ENCODE measurements at regions not wholly inside any gene's neighbourhood (a gene's known extent, or its start where the extent isn't known, plus 50 kb on each side); places are given as distances from the start of the nearest gene placed in this dataset.

DNA sequence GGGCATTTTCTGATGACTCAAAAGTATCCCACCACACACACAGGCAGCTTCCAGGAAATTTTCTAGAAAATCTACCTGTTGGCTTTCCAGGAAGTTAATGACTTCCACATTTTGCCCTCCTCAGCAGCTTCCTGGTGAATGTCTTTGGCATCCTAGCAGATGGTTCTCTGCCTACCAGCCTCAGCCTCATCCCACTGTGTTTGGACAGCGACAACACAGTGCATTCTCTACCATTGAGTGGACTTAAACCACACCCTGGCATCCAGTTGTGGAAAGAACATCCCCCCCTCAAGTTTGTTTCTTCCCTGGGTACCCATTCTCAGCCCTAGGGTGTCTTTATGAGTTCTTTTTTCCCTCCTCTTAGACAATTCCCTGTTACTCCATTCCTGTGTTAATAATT is 50.8 kb upstream of the GADL1 start:
- no peak for DNase-seq

GRCh38 chr3:30948426-30948825 is 54.0 kb upstream of the GADL1 start:
- no peak for DNase-seq

GRCh38 chr3:30951826-30952225 is 57.4 kb upstream of the GADL1 start:
- DNase-seq = no peak

- DNase-seq = no peak
Measured at GRCh38 chr3:30952786-30953185, 58.3 kb upstream of the GADL1 start.

DNA sequence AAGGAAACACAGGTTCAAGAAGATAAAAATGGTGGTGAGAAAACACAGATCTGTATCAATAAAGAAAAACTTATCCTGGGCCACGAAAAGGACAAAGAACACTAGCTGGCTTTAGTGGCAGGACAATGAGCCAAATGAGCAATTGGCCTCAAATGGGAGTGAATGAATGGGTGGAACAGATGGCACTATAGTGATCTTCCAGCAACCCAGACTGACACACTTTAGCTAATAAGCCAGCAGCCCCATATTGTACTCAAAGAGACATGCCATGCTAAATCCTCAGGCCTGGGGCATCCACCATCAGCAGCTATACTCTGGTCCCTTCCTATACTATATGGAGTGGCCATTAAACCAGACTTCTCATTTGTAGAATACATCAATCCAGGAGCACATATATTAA is 60.0 kb upstream of the GADL1 start:
- DNase-seq = no peak

DNA sequence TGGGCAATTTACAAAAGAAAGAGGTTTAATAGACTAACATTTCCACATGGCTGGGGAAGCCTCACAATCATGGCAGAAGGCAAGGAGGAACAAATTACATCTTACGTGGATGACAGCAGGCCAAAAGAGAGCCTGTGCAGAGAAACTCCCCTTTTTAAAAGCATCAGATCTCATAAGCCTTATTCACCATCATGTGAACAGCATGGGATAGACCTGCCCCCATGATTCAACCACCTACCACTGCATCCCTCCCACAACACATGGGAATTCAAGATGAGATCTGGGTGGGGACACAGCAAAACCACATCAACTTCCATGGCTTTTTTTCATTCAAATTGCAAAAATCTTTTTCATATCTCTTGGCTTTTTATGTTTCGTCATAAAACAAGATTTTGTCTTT is 67.6 kb upstream of the GADL1 start:
- no peak for DNase-seq

GRCh38 chr3:30962493-30962892 is 68.0 kb upstream of the GADL1 start:
- no peak for DNase-seq

DNA sequence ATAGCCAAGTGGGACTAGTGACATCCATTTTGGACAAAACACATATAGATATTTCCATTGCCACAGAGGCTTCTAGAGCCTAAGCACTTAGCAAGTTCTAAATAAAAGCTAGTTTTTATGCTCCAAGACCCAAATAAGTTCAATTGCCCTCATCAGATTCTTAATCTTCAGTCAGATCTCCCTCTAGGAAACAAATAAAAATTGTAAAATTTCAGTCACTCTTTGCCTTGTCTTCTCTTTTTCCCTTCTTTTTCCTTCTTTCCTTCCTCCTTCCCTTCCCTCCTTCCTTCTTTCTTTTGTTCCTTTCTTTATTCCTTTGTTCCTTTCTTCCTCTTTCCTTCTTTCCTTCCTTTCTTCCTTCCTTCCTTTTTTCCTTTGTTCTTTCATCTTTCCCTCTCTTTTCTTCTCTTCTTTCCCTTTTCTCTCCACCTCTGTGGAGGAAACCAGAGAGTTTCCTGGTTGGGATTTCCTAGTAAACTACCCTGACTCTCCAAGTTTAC is 68.8 kb upstream of the GADL1 start:
- no peak for DNase-seq

GRCh38 chr3:30964612-30965011 is 70.2 kb upstream of the GADL1 start:
- DNase-seq = no peak

GRCh38 chr3:30966896-30967295 is 72.4 kb upstream of the GADL1 start:
- DNase-seq = no peak

DNA sequence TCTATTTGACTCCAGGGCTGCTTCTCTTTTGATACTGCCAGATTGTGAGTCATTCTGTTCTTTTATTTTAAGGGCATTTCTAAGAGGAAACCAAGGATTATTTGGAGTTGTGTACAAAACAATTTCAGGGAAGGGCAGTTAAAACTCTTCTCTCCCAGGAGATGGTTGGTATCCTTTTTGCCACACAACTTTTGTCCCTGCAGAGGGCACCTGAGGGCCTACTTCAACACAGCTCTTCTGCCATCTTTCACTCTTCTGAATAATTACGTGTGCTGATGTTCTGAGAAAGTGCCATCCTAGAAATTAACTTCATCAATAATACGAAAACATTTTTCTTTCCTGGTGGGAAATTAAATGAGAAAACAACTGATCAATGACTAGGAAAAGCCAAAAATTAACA is 75.7 kb upstream of the GADL1 start:
- DNase-seq = no peak

GRCh38 chr3:30972449-30972848 is 78.0 kb upstream of the GADL1 start:
- DNase-seq = no peak

- no peak for DNase-seq
Measured at GRCh38 chr3:30974071-30974470, 79.6 kb upstream of the GADL1 start.

GRCh38 chr3:30977592-30977991 is 83.1 kb upstream of the GADL1 start:
- DNase-seq = no peak

DNA sequence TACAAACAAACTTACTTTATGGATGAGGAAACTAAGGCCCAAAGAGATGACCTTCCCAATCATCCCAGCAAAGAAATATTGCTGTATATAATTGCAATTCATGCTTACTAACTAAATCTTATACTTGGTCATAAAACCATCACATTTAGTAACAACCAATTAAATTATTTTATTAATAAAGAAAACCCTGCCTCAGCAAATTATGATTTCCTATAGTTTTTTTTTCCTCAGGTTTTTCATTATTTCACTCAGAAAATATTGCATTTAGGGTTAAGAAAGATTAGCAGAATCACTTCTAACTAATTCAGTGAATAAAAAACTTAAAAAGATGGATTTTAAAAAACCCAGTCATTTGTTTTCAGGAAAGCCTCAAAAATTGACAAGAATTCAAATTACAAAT is 86.5 kb upstream of the GADL1 start:
- no peak for DNase-seq

DNA sequence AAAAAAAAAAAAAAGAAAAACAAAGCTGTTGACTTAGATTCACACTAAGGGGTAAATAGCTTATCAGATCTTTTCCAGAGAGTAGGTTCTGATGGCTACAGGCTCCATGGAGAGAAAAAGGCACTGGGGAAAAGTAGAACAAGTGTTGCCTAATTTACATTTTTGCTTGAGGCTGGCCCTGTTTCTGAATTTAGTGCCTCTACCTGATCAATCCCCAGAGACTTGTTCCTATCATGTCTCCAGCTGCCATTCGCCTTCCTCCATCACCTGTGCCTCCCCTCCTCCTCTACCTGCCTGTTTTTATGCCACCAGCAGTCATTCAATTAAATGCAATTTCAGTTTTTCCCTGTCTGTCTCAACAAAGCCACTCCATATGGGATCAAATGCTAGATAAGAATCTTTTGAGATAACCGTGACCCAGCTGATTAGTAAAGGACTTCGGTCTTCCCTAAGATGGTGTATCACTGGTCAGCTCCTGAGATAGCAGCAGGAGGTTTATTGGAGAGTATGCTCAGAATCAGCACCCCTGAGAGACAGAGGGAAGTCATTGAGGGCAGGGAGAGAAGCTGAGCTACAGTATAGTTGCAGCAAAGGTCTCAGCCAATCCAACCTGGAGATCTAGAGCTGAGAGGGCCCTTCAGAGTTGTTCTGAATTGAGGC is 88.1 kb upstream of the GADL1 start:
- DNase-seq = no peak

DNA sequence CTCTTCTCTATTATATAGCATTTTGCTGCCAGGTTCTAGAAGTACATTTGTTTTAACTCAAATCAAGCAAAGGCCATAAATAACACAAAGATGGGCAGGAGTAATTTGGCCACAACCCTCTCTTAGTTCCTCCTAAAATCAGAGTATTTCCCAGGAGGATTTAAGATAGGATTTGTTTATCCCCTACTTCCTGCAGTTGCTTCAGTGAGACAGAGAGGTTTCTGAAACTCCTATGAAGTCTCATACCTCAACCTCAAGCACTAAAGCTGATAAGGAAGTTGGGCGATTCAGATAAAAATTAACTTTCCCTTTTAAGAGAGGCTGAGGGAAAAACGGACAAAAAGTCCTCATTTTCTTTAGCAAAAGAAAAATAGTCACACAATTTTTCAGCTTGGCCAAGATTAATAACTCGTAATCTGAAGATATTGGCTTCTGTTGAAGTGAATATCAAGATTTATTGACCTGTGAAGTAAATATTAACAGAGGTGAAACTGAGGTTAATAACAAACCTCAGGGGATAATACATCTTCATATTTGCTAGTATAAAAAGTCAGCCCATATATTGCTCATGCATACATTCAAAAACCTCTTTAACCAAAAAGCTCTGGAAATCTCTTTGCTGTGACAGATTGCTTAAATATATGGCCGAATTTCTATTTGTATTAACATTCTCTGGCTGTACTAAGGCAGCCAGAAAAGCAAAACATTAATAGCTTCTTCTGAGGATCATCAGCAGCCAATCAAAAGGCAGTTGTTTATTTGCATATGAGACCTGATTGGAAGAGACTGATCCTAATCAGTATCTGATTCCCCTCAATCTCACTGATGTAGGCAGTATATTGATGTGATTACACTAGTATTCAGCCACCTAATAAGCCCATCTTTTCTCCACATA is 90.6 kb upstream of the GADL1 start:
- no peak for DNase-seq

DNA sequence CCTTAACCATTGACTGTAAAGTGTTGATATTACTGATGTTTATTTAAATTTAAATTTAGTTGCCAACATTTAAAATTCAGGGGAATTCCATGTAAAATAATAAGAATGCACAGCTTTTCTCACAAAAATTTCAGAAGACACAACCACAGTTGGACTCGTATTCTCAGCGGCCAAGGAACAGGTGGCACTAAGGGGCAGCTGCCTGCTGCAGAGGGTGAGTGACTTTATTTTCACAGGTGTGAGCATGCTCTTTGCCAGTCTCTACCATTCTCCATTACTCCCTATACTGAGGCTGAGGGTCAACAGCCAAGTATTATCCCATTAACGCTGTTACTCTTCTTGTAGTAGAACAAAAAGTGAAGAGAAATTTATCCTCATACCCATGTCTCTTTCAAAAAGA is 92.1 kb upstream of the GADL1 start:
- DNase-seq = no peak

DNA sequence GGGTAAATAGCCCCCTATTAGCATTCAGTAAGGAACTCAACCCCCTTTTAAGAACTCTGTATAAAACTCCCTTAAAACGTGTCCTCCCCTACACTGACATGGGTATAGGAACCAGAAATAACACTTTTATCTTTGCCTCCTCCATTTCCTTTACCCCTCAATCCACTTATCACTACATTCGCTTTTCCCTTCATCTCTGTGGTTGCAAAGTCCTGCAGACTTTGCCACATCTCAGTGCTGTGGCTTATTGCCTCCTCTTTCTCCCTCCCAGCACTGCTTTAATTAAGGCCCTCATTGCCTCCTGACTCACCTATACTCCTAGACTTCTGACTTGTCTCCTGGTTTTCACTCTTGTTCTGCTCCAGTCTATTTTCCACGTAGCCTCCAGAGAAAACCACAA is 94.3 kb upstream of the GADL1 start:
- no peak for DNase-seq

DNA sequence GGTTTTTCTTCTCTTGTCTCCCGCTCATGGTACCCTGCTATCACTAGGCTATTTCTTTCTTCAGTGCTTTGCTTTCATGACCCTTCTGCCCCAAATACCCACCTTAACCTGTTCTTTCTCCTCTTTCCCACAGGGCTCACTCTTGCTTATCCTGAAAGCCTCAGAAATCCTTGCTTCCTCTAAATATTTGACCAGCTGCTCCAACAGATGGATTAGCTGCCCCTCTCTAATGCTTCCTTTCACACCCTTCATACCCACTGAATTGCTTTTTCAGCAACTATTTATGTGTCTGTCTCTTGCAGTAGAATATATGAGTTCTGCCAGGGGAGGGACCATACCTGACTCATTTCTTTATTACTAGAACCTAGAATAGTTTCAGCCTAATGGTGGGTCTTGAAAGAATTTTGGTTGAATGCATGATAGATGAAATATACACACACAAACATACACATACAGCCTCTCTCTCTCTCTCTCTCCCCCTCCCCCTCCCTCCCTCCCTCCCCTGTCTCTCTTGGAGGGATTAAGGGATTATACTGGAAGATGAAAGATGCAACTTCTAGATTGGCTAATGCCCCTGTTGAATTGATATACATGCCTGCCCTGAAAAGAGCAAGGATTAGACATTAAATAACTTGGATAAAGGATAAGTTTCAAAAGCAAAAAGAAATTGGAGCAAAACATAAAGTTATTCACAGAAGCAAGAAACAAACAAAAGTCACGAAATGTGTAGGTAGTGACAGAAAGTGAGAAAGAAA is 95.0 kb upstream of the GADL1 start:
- DNase-seq = no peak

- DNase-seq = no peak
Measured at GRCh38 chr3:30996467-30996866, 102.0 kb upstream of the GADL1 start.

DNA sequence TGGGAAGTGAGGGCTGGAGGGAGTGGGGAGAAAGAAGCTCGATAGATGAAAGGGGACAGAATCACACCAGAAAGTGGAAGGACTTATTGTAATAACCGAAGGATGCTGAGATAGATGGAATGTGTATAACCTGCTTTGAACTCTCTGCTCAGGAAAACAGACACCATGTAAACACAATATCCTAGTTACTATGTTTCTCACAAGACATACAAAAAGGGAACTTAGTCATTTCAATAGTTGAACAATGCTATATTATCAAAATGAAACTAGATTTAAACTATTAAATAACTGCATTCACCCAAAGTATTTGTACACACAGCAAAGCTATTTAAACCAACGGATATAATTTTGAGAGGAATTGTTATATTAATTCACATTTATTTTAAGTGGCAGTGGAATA is 108.3 kb upstream of the GADL1 start:
- DNase-seq = no peak

DNA sequence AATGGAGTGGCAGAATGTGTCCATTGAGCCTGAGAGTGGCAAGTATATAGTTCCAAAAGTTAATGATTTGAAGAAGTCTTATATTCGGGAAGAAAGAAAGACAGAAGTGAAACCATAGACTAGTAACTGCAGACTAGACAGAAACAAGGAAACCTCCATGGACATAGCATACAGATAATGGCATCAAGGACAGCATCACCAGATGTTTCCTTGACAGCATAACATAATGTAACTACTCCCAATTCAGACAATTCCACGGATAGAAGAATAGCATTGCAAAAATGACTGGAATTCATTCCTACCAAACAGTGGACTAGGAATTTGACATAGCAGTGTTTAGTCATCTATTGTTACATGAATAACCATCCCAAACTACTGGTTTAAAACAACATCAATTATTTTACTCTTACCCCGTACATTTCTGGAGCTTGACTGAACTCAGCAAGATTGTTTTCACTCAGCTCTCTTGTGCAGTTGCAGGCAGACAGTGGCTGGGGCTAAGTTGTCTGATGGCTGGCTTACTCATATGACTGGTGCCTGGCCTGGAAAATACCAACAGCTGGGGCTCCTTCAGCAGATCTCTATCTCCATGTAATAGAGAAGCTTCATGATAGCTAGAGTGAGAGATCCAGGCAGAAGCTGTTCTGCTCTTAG is 109.7 kb upstream of the GADL1 start:
- DNase-seq = no peak

Measured in activated naive CD4-positive, alpha-beta T cell treated with anti-CD3 and anti-CD28 coated beads, Interleukin-2, amount 50 U/mL, for 16 hours (primary cell).